ENCODE measurements at regions not wholly inside any gene's neighbourhood (a gene's known extent, or its start where the extent isn't known, plus 50 kb on each side); places are given as distances from the start of the nearest gene placed in this dataset.

GRCh38 chr13:50161052-50161451 is 145.8 kb downstream of the KCNRG start:
- no peak for TF ChIP-seq CTCF (IDR thresholded peaks at IDR 0.05)
- no peak for TF ChIP-seq POLR2A (IDR thresholded peaks at IDR 0.05)

All from lower leg skin (tissue), 3 donors.